ENCODE measurements at regions not wholly inside any gene's neighbourhood (a gene's known extent, or its start where the extent isn't known, plus 50 kb on each side); places are given as distances from the start of the nearest gene placed in this dataset.

GRCh38 chr16:66097751-66098150 is 268.7 kb upstream of the CDH5 start:
- H3K4me3 ChIP-seq (replicated peaks in 1 of 3; ENCODE audit: insufficient read depth in 1 of 3, low read depth in 2 of 3, low read length in 3 of 3) = no peak overlapping the region
- no peaks in the 10 kb centered on the region for H3K27me3 ChIP-seq (ENCODE audit: control insufficient read depth in 1 of 2, insufficient read depth in 2 of 2, low read length in 2 of 2)
- intact Hi-C loops (cut with micrococcal nuclease; ENCODE audit: unreplicated experiment) (no loop called here), in situ Hi-C loops (cut with HindIII; ENCODE audit: extremely low pct_ligation_motif_present, low pct_unique_long_range_greater_than_20kb) (no loop called here)
- 34% methylated on average over 6 of the region's 6 CpGs for WGBS (ENCODE audit: low lambda C conversion rate)
- no peaks in the 10 kb centered on the region for H3K9me3 ChIP-seq (ENCODE audit: low read length)
- TF ChIP-seq U2AF2 (IDR thresholded peaks at IDR 0.05; ENCODE audit: low read depth, low read length) = no peak
- TF ChIP-seq CCAR2 (optimal IDR thresholded peaks at IDR 0.05; ENCODE audit: low read depth, low read length) = no peak
- no peak for TF ChIP-seq ADNP (CRISPR knock-in tag; IDR thresholded peaks at IDR 0.05)
- TF ChIP-seq NFIC (IDR thresholded peaks at IDR 0.05; ENCODE audit: low read length) = no peak
- TF ChIP-seq ZNF333 (CRISPR knock-in tag; IDR thresholded peaks at IDR 0.05; ENCODE audit: borderline replicate concordance) = no peak
- TF ChIP-seq ZIK1 (CRISPR knock-in tag; IDR thresholded peaks at IDR 0.05; ENCODE audit: borderline replicate concordance, low read depth) = no peak
- no peak for TF ChIP-seq MBNL3 (CRISPR knock-in tag; conservative IDR thresholded peaks at IDR 0.05)
- TF ChIP-seq MYC (CRISPR knock-in tag; IDR thresholded peaks at IDR 0.05; ENCODE audit: borderline replicate concordance) = no peak
- TF ChIP-seq NR2C2 (CRISPR knock-in tag; IDR thresholded peaks at IDR 0.05; ENCODE audit: borderline replicate concordance) = no peak
- no peak for TF ChIP-seq POLR2G (IDR thresholded peaks at IDR 0.05; ENCODE audit: low read depth, low read length)
- TF ChIP-seq, protein P1, sequence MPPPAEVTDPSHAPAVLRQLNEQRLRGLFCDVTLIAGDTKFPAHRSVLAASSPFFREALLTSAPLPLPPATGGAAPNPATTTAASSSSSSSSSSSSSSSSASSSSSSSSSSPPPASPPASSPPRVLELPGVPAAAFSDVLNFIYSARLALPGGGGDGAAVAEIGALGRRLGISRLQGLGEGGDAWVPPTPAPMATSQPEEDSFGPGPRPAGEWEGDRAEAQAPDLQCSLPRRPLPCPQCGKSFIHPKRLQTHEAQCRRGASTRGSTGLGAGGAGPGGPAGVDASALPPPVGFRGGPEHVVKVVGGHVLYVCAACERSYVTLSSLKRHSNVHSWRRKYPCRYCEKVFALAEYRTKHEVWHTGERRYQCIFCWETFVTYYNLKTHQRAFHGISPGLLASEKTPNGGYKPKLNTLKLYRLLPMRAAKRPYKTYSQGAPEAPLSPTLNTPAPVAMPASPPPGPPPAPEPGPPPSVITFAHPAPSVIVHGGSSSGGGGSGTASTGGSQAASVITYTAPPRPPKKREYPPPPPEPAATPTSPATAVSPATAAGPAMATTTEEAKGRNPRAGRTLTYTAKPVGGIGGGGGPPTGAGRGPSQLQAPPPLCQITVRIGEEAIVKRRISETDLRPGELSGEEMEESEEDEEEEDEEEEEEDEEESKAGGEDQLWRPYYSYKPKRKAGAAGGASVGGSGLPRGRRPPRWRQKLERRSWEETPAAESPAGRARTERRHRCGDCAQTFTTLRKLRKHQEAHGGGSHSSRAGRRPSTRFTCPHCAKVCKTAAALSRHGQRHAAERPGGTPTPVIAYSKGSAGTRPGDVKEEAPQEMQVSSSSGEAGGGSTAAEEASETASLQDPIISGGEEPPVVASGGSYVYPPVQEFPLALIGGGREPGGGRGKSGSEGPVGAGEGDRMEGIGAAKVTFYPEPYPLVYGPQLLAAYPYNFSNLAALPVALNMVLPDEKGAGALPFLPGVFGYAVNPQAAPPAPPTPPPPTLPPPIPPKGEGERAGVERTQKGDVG (CRISPR knock-in tag; IDR thresholded peaks at IDR 0.05; ENCODE audit: borderline replicate concordance) = no peak
- no peak for TF ChIP-seq KLF16 (CRISPR knock-in tag; IDR thresholded peaks at IDR 0.05)
- no peak for TF ChIP-seq ZSCAN30 (CRISPR knock-in tag; IDR thresholded peaks at IDR 0.05)
- TF ChIP-seq ZNF335 (CRISPR knock-in tag; IDR thresholded peaks at IDR 0.05) = no peak
- no peak for TF ChIP-seq HMGXB4 (CRISPR knock-in tag; IDR thresholded peaks at IDR 0.05; ENCODE audit: borderline replicate concordance in 1 of 2, low read depth in 1 of 2)
- TF ChIP-seq ZMYM4 (CRISPR knock-in tag; IDR thresholded peaks at IDR 0.05) = no peak
- TF ChIP-seq ZFP41 (CRISPR knock-in tag; IDR thresholded peaks at IDR 0.05; ENCODE audit: borderline replicate concordance) = no peak
- TF ChIP-seq EHMT2 (IDR thresholded peaks at IDR 0.05; ENCODE audit: borderline replicate concordance, low read depth, low read length) = no peak
- no peak overlapping the region for H3K27ac ChIP-seq (ENCODE audit: extremely low read length, insufficient read depth, low read length)
- H4K20me1 ChIP-seq (ENCODE audit: insufficient read depth, low read length) = no peaks in the 10 kb centered on the region
- DNase-seq (ENCODE audit: low spot score) = no peak
- ChIA-PET CTCF (ENCODE audit: low intra/inter-chr PET ratio, low total read pairs) (no interaction called here), POLR2A (no interaction called here)
- no peak for ATAC-seq
- H2AFZ ChIP-seq (ENCODE audit: low read length) = no peak overlapping the region
- H3K4me1 ChIP-seq (ENCODE audit: insufficient read depth, low read length) = no peaks in the 10 kb centered on the region
- BruUV-seq (replicated peaks) = no TSS peak
- H3K4me2 ChIP-seq (ENCODE audit: low read depth, low read length) = no peak overlapping the region
- H3K79me2 ChIP-seq (ENCODE audit: insufficient read depth, low read length) = no peaks in the 10 kb centered on the region
- FAIRE-seq = no peak
- H3K36me3 ChIP-seq (replicated peaks in 1 of 2; ENCODE audit: control insufficient read depth in 1 of 2, insufficient read depth in 2 of 2, low read length in 2 of 2) = no peaks in the 10 kb centered on the region
- no peak overlapping the region for H3K9ac ChIP-seq (ENCODE audit: insufficient read depth, low read depth, low read length)
